HUES64 (cell line): ENCODE measurements at regions not wholly inside any gene's neighbourhood (a gene's known extent, or its start where the extent isn't known, plus 50 kb on each side); places are given as distances from the start of the nearest gene placed in this dataset.

Source experiments
- H3K27ac ChIP-seq: 2 replicates; pipeline ENCODE4 v1.7.0; 2013; ENCODE audit warnings: low read depth, low read length, inconsistent platforms
- H3K27me3 ChIP-seq: 2 replicates; pipeline ENCODE4 v1.6.1; 2013; ENCODE audit warnings: mild to moderate bottlenecking, low read length; ENCODE audit not compliant: insufficient read depth
- H3K36me3 ChIP-seq: 2 replicates; pipeline ENCODE4 v1.6.1; 2013; ENCODE audit warnings: mild to moderate bottlenecking, low read length; ENCODE audit not compliant: insufficient read depth
- H3K4me1 ChIP-seq: 2 replicates; pipeline ENCODE4 v1.6.1; 2013; ENCODE audit warnings: mild to moderate bottlenecking, low read length, moderate library complexity; ENCODE audit not compliant: insufficient read depth
- H3K4me3 ChIP-seq: 2 replicates; pipeline ENCODE4 v1.5.1; 2013; ENCODE audit warnings: mild to moderate bottlenecking, low read length, moderate library complexity
- H3K9ac ChIP-seq: 2 replicates; pipeline ENCODE4 v1.6.1; 2013; ENCODE audit warnings: mild to moderate bottlenecking, low read depth, low read length
- H3K9me3 ChIP-seq: 2 replicates; pipeline ENCODE4 v1.6.1; 2013; ENCODE audit warnings: low read depth, low read length; ENCODE audit not compliant: insufficient read depth
- WGBS: fragments of 150-250, 120-280 bp; methylation state at CpG from one replicate; pipeline ENCODE4 v1.1.7; 2013; ENCODE audit warnings: missing lambda C conversion rate; 5-methylcytosine and 5-hydroxymethylcytosine counted together

- Histone ChIP-seq H3K36me3 (no peaks in the 10 kb centered on the region), H3K9me3 (no peaks in the 10 kb centered on the region), H3K4me3 (no peak overlapping the region), H3K4me1 (no peaks in the 10 kb centered on the region; the same call in 1 of the 2 replicates), H3K27ac (no peak overlapping the region), H3K9ac (no peak overlapping the region), H3K27me3 (no peaks in the 10 kb centered on the region)
- WGBS = 66% methylated on average over 5 of the region's 6 CpGs
Measured at GRCh38 chr11:134560066-134560465, 148.0 kb upstream of the B3GAT1 start.

GRCh38 chr11:134559602-134559962, 147.5 kb upstream of the B3GAT1 start:
- Histone ChIP-seq H3K4me1 (no peaks in the 10 kb centered on the region; the same call in 1 of the 2 replicates), H3K9me3 (no peaks in the 10 kb centered on the region)
- 79% methylated on average over 9 of the region's 9 CpGs for WGBS

GRCh38 chr11:134558916-134559601, 147.0 kb upstream of the B3GAT1 start:
- no peaks in the 10 kb centered on the region; the same call in 1 of the 2 replicates for H3K4me1 ChIP-seq
- no peaks in the 10 kb centered on the region for H3K27me3 ChIP-seq
- WGBS = 87% methylated on average over 15 of the region's 16 CpGs
- no peaks in the 10 kb centered on the region for H3K9me3 ChIP-seq
- no peak overlapping the region for H3K27ac ChIP-seq
- H3K9ac ChIP-seq = no peak overlapping the region
- no peak overlapping the region for H3K4me3 ChIP-seq
- no peaks in the 10 kb centered on the region for H3K36me3 ChIP-seq

More at GRCh38 chr11:134559602-134559962, 147.5 kb upstream of the B3GAT1 start:
- no peaks in the 10 kb centered on the region for H3K36me3 ChIP-seq
- H3K27me3 ChIP-seq = no peaks in the 10 kb centered on the region
- no peak overlapping the region for H3K27ac ChIP-seq
- H3K9ac ChIP-seq = no peak overlapping the region
- no peak overlapping the region for H3K4me3 ChIP-seq

GRCh38 chr11:134558258-134558835, 146.3 kb upstream of the B3GAT1 start:
- WGBS = 96% methylated on average over 3 of the region's 4 CpGs
- Histone ChIP-seq H3K27me3 (no peaks in the 10 kb centered on the region), H3K4me3 (no peak overlapping the region), H3K36me3 (no peaks in the 10 kb centered on the region), H3K4me1 (no peaks in the 10 kb centered on the region; the same call in 1 of the 2 replicates), H3K9ac (no peak overlapping the region), H3K9me3 (no peaks in the 10 kb centered on the region), H3K27ac (no peak overlapping the region)

- Histone ChIP-seq H3K27me3 (no peaks in the 10 kb centered on the region), H3K36me3 (no peaks in the 10 kb centered on the region), H3K4me1 (no peaks in the 10 kb centered on the region; the same call in 1 of the 2 replicates), H3K27ac (no peak overlapping the region), H3K9me3 (no peaks in the 10 kb centered on the region), H3K4me3 (no peak overlapping the region), H3K9ac (no peak overlapping the region)
- WGBS = 91% methylated on average over 5 of the region's 6 CpGs
Measured at GRCh38 chr11:134557571-134558257, 145.7 kb upstream of the B3GAT1 start.

- Histone ChIP-seq H3K9me3 (no peaks in the 10 kb centered on the region), H3K27me3 (no peaks in the 10 kb centered on the region), H3K36me3 (no peaks in the 10 kb centered on the region), H3K4me1 (no peaks in the 10 kb centered on the region), H3K27ac (no peak overlapping the region), H3K9ac (no peak overlapping the region), H3K4me3 (no peak overlapping the region)
- WGBS = 97% methylated on average over 4 of the region's 4 CpGs
Measured at GRCh38 chr11:134556186-134556585, 144.1 kb upstream of the B3GAT1 start.

- Histone ChIP-seq H3K9ac (no peak overlapping the region), H3K4me3 (no peak overlapping the region), H3K27me3 (no peaks in the 10 kb centered on the region), H3K27ac (no peak overlapping the region), H3K9me3 (no peaks in the 10 kb centered on the region), H3K36me3 (no peaks in the 10 kb centered on the region), H3K4me1 (no peaks in the 10 kb centered on the region)
- 94% methylated on average over 7 of the region's 7 CpGs for WGBS
Measured at GRCh38 chr11:134555510-134555909, 143.5 kb upstream of the B3GAT1 start.

- no peaks in the 10 kb centered on the region for H3K9me3 ChIP-seq
- no peak overlapping the region for H3K4me3 ChIP-seq
- 81% methylated on average over 3 of the region's 3 CpGs for WGBS
- no peak overlapping the region for H3K9ac ChIP-seq
- H3K4me1 ChIP-seq = no peaks in the 10 kb centered on the region
- H3K36me3 ChIP-seq = no peaks in the 10 kb centered on the region
- H3K27me3 ChIP-seq = no peaks in the 10 kb centered on the region
- no peak overlapping the region for H3K27ac ChIP-seq
Measured at GRCh38 chr11:134554861-134555260, 142.8 kb upstream of the B3GAT1 start.

GRCh38 chr11:134554106-134554505, 142.1 kb upstream of the B3GAT1 start:
- no peaks in the 10 kb centered on the region for H3K27me3 ChIP-seq
- H3K4me3 ChIP-seq = no peak overlapping the region
- H3K36me3 ChIP-seq = no peaks in the 10 kb centered on the region
- no peaks in the 10 kb centered on the region for H3K4me1 ChIP-seq
- H3K9ac ChIP-seq = no peak overlapping the region
- H3K27ac ChIP-seq = no peak overlapping the region
- WGBS = 92% methylated on average over 6 of the region's 6 CpGs
- no peaks in the 10 kb centered on the region for H3K9me3 ChIP-seq

GRCh38 chr11:134552749-134553148, 140.7 kb upstream of the B3GAT1 start:
- WGBS = 86% methylated on average over 1 of the region's 1 CpG
- Histone ChIP-seq H3K4me3 (no peak overlapping the region), H3K36me3 (no peaks in the 10 kb centered on the region), H3K4me1 (no peaks in the 10 kb centered on the region), H3K9me3 (no peaks in the 10 kb centered on the region), H3K27me3 (no peaks in the 10 kb centered on the region), H3K9ac (no peak overlapping the region), H3K27ac (no peak overlapping the region)

GRCh38 chr11:134545521-134545920, 133.5 kb upstream of the B3GAT1 start:
- Histone ChIP-seq H3K27ac (no peak overlapping the region), H3K9me3 (no peaks in the 10 kb centered on the region), H3K36me3 (no peaks in the 10 kb centered on the region), H3K9ac (no peak overlapping the region), H3K4me3 (no peak overlapping the region), H3K4me1 (no peaks in the 10 kb centered on the region; the same call in 1 of the 2 replicates), H3K27me3 (no peaks in the 10 kb centered on the region)
- 92% methylated on average over 5 of the region's 5 CpGs for WGBS
